SK-N-SH (cell line): ENCODE measurements at regions not wholly inside any gene's neighbourhood (a gene's known extent, or its start where the extent isn't known, plus 50 kb on each side); places are given as distances from the start of the nearest gene placed in this dataset.

Source experiments
- POLR2AphosphoS5 ChIP-seq: IDR thresholded peaks from 2 replicates; pipeline ENCODE4 v1.6.1; 2012; ENCODE audit warnings: low read depth, low read length
- TF ChIP-seq, protein P1 (sequence below): fragments of 150-350 bp; IDR thresholded peaks from 2 replicates; pipeline ENCODE4 v1.6.1; 2017; ENCODE audit warnings: antibody characterized with exemption, low read length, low read depth, borderline replicate concordance
- TF ChIP-seq, protein P2 (sequence below): fragments of 200-600 bp; sonication (generic); IDR thresholded peaks from 2 replicates; pipeline ENCODE4 v1.6.1; 2017; ENCODE audit warnings: antibody characterized with exemption, mild to moderate bottlenecking, moderate library complexity

DNA sequence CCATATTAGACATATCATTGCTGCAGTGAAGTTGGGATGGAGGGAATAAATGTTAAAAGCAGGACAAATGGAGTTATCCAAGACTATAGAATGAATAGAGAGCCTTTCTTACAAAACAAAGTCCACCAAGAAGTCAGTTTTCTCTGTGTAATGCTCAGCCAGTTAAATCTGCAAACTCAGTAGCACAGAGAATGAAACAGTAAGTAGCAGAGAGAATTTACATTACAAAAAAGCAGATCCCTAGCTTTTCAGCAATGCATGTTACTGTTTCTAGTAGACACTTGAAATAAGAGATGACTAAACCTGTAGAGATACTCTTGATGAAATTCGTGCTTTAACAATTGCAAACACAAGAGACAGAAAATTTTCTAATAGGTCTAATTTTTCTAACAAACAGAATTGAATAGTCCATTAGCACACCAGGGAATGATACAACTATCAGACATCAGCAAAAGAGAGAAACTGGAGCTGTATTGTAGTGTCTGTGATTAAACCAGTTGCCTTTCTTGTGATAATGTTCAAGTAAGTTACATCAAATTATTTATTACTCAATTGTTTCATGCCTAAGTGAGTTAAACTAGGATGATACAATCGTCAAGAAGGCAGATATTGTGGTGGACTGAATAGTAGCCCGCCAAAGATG lies 322.2 kb upstream of the DDX18 start:
- TF ChIP-seq, protein P1, sequence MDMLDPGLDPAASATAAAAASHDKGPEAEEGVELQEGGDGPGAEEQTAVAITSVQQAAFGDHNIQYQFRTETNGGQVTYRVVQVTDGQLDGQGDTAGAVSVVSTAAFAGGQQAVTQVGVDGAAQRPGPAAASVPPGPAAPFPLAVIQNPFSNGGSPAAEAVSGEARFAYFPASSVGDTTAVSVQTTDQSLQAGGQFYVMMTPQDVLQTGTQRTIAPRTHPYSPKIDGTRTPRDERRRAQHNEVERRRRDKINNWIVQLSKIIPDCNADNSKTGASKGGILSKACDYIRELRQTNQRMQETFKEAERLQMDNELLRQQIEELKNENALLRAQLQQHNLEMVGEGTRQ = no peak
- no peak for TF ChIP-seq POLR2AphosphoS5
- TF ChIP-seq, protein P2, sequence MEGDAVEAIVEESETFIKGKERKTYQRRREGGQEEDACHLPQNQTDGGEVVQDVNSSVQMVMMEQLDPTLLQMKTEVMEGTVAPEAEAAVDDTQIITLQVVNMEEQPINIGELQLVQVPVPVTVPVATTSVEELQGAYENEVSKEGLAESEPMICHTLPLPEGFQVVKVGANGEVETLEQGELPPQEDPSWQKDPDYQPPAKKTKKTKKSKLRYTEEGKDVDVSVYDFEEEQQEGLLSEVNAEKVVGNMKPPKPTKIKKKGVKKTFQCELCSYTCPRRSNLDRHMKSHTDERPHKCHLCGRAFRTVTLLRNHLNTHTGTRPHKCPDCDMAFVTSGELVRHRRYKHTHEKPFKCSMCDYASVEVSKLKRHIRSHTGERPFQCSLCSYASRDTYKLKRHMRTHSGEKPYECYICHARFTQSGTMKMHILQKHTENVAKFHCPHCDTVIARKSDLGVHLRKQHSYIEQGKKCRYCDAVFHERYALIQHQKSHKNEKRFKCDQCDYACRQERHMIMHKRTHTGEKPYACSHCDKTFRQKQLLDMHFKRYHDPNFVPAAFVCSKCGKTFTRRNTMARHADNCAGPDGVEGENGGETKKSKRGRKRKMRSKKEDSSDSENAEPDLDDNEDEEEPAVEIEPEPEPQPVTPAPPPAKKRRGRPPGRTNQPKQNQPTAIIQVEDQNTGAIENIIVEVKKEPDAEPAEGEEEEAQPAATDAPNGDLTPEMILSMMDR = no peak
